Gastroesophageal sphincter (tissue), 3 donors: ENCODE measurements at regions not wholly inside any gene's neighbourhood (a gene's known extent, or its start where the extent isn't known, plus 50 kb on each side); places are given as distances from the start of the nearest gene placed in this dataset.

Source experiments
- CTCF ChIP-seq, 4 experiments: fragments of 200-600 bp in 2 of 4; fragments of 450-650 bp in 2 of 4; sonication (generic) in 1 of 4; IDR thresholded peaks; one replicate each; pipeline ENCODE4 v1.5.1; 2017 to 2019; ENCODE audit warnings: antibody characterized with exemption in 4 of 4, mild to moderate bottlenecking in 2 of 4, moderate library complexity in 2 of 4
- EP300 ChIP-seq: sonication (generic); formaldehyde crosslinking; IDR thresholded peaks from one replicate; pipeline ENCODE4 v1.6.1; 2017; ENCODE audit warnings: antibody characterized with exemption, mild to moderate bottlenecking
- POLR2AphosphoS5 ChIP-seq: sonication (generic); formaldehyde crosslinking; IDR thresholded peaks from one replicate; pipeline ENCODE4 v1.6.1; 2017; ENCODE audit warnings: antibody characterized with exemption

GRCh38 chr2:67486041-67486796, 89.1 kb downstream of the ETAA1 start:
- no peak for TF ChIP-seq CTCF (IDR thresholded peaks at IDR 0.05)
- no peak for TF ChIP-seq POLR2AphosphoS5
- no peak for TF ChIP-seq EP300
